AG04450 (cell line): ENCODE measurements at regions not wholly inside any gene's neighbourhood (a gene's known extent, or its start where the extent isn't known, plus 50 kb on each side); places are given as distances from the start of the nearest gene placed in this dataset.

Experiments
- CTCF ChIA-PET: fragments of 300-600, 350-600 bp; formaldehyde crosslinking; extraction: SDS; loops from one replicate; lab custom pipeline; 2022; ENCODE audit warnings: antibody characterized with exemption, inconsistent platforms; lab: Charles Lee
- POLR2A ChIA-PET: fragments of 350-600 bp; formaldehyde crosslinking; extraction: SDS; loops from one replicate; lab custom pipeline; 2021; ENCODE audit warnings: antibody characterized with exemption, inconsistent platforms; lab: Yijun Ruan, JAX
- DNase-seq: peaks from one replicate; pipeline ENCODE4 v3.0.0-alpha.2; 2011; ENCODE audit warnings: low read depth, low spot score
- H3K27ac ChIP-seq: one replicate; pipeline ENCODE4 v1.5.1; 2012; ENCODE audit warnings: low read depth, low read length, control low read depth
- H3K27me3 ChIP-seq: one replicate; pipeline ENCODE4 v1.6.0; 2012; ENCODE audit warnings: low read length; ENCODE audit not compliant: control insufficient read depth, insufficient read depth
- H3K4me3 ChIP-seq: 2 replicates; pipeline ENCODE4 v1.5.1; 2011; ENCODE audit warnings: mild to moderate bottlenecking, low read depth, low read length, control low read depth
- H3K9me3 ChIP-seq: 2 replicates; pipeline ENCODE4 v1.5.1; 2012; ENCODE audit warnings: low read length; ENCODE audit not compliant: control insufficient read depth, insufficient read depth
- CTCF ChIP-seq: IDR thresholded peaks from 2 replicates; pipeline ENCODE4 v1.5.1; 2011; ENCODE audit warnings: low read depth, low read length, control low read depth, inconsistent platforms

- CTCF ChIA-PET = no interaction called here
Measured at GRCh38 chr15:46315434-46315833, 680.6 kb downstream of the SQOR start.

GRCh38 chr15:46316024-46316423 lies 681.2 kb downstream of the SQOR start:
- Histone ChIP-seq H3K9me3 (no peaks in the 10 kb centered on the region), H3K27me3 (no peaks in the 10 kb centered on the region), H3K27ac (no peak overlapping the region), H3K4me3 (no peak overlapping the region)
- ChIA-PET POLR2A (no interaction called here), CTCF (no interaction called here)
- no peak for DNase-seq
- TF ChIP-seq CTCF = no peak

More at GRCh38 chr15:46315434-46315833, 680.6 kb downstream of the SQOR start:
- POLR2A ChIA-PET = no interaction called here
- no peak for DNase-seq
- TF ChIP-seq CTCF = no peak
- Histone ChIP-seq H3K27ac (no peak overlapping the region), H3K27me3 (no peaks in the 10 kb centered on the region), H3K9me3 (no peaks in the 10 kb centered on the region), H3K4me3 (no peak overlapping the region)

GRCh38 chr15:46317029-46317428 lies 682.2 kb downstream of the SQOR start:
- no peaks in the 10 kb centered on the region for H3K9me3 ChIP-seq
- no peaks in the 10 kb centered on the region for H3K27me3 ChIP-seq
- ChIA-PET CTCF (interaction anchor here (0.9 kb wide), 1 partner anchor 612 kb away, joined by 4 read pairs; no protein-coding TSS in a partner anchor), POLR2A (interaction anchor here (0.6 kb wide), 1 partner anchor 193 kb away, joined by 7 read pairs; no protein-coding TSS in a partner anchor)
- no peak for DNase-seq
- H3K27ac ChIP-seq = no peak overlapping the region
- no peak for TF ChIP-seq CTCF
- no peak overlapping the region for H3K4me3 ChIP-seq

- ChIA-PET CTCF (no interaction called here), POLR2A (no interaction called here)
- Histone ChIP-seq H3K27ac (no peak overlapping the region), H3K4me3 (no peak overlapping the region), H3K9me3 (no peaks in the 10 kb centered on the region), H3K27me3 (no peaks in the 10 kb centered on the region)
- TF ChIP-seq CTCF = no peak
- no peak for DNase-seq
Measured at GRCh38 chr15:46322753-46323152, 687.9 kb downstream of the SQOR start.

- H3K9me3 ChIP-seq = no peaks in the 10 kb centered on the region
- ChIA-PET CTCF (interaction anchor here (1.0 kb wide), 1 partner anchor 16 kb away, joined by 3 read pairs; no protein-coding TSS in a partner anchor), POLR2A (no interaction called here)
- TF ChIP-seq CTCF = no peak
- DNase-seq = no peak
- no peaks in the 10 kb centered on the region for H3K27me3 ChIP-seq
- no peak overlapping the region for H3K27ac ChIP-seq
- no peak overlapping the region for H3K4me3 ChIP-seq
Measured at GRCh38 chr15:46326173-46326572, 691.3 kb downstream of the SQOR start.
